ENCODE measurements at regions not wholly inside any gene's neighbourhood (a gene's known extent, or its start where the extent isn't known, plus 50 kb on each side); places are given as distances from the start of the nearest gene placed in this dataset.
"Not testable (repeated sequence)": the region's sequence is repeated elsewhere in the genome, so short reads cannot be mapped to it uniquely, and the experiment has no call there.

GRCh38 chr5:78726571-78726970 is 78.0 kb upstream of the LHFPL2 start:
- no peak for DNase-seq

GRCh38 chr5:78726003-78726402 is 77.4 kb upstream of the LHFPL2 start:
- no peak for DNase-seq

GRCh38 chr5:78724061-78724460 is 75.5 kb upstream of the LHFPL2 start:
- no peak for DNase-seq

GRCh38 chr5:78720997-78721396 is 72.4 kb upstream of the LHFPL2 start:
- DNase-seq: no peak

- peak in 1 of 56 donors; percentile 6 for DNase-seq
Observed at GRCh38 chr5:78720227-78720985, 71.8 kb upstream of the LHFPL2 start.

- DNase-seq: no peak
Observed at GRCh38 chr5:78719504-78720219, 71.1 kb upstream of the LHFPL2 start.

GRCh38 chr5:78718824-78719223 is 70.3 kb upstream of the LHFPL2 start:
- DNase-seq: no peak

- DNase-seq: no peak
Observed at GRCh38 chr5:78717674-78718584, 69.4 kb upstream of the LHFPL2 start.

GRCh38 chr5:78716206-78716605 is 67.6 kb upstream of the LHFPL2 start:
- DNase-seq: no peak

- not testable (repeated sequence) for DNase-seq
Observed at GRCh38 chr5:78715351-78715750, 66.8 kb upstream of the LHFPL2 start.

GRCh38 chr5:78711670-78712069 is 63.1 kb upstream of the LHFPL2 start:
- not testable (repeated sequence) for DNase-seq

GRCh38 chr5:78709729-78710430 is 61.3 kb upstream of the LHFPL2 start:
- DNase-seq: not testable (repeated sequence)

- DNase-seq: no peak
Observed at GRCh38 chr5:78706825-78707224, 58.3 kb upstream of the LHFPL2 start.

GRCh38 chr5:78706381-78706780 is 57.8 kb upstream of the LHFPL2 start:
- DNase-seq: no peak

GRCh38 chr5:78705826-78706225 is 57.3 kb upstream of the LHFPL2 start:
- DNase-seq: no peak

GRCh38 chr5:78701795-78702410 is 53.3 kb upstream of the LHFPL2 start:
- DNase-seq: no peak

GRCh38 chr5:78699552-78700153 is 51.1 kb upstream of the LHFPL2 start:
- no peak for DNase-seq

- DNase-seq: no peak
Observed at GRCh38 chr5:78698191-78698791, 49.7 kb upstream of the LHFPL2 start.

Measured in amygdala (tissue), 56 donors.